Skeletal muscle satellite cell (primary cell): ENCODE measurements at regions not wholly inside any gene's neighbourhood (a gene's known extent, or its start where the extent isn't known, plus 50 kb on each side); places are given as distances from the start of the nearest gene placed in this dataset.

Experiments used
- H3K27me3 ChIP-seq: 2 replicates; pipeline ENCODE4 v1.7.0; 2013; ENCODE audit warnings: low read length; ENCODE audit not compliant: control insufficient read depth, insufficient read depth
- H3K36me3 ChIP-seq: 2 replicates; pipeline ENCODE4 v1.7.0; 2013; ENCODE audit warnings: mild to moderate bottlenecking, control low read depth, low read length; ENCODE audit not compliant: insufficient read depth
- H3K4me1 ChIP-seq: 2 replicates; pipeline ENCODE4 v1.7.0; 2013; ENCODE audit warnings: low read length; ENCODE audit not compliant: control insufficient read depth, insufficient read depth
- H3K4me2 ChIP-seq: 2 replicates; pipeline ENCODE4 v1.7.0; 2013; ENCODE audit warnings: mild to moderate bottlenecking, low read length
- H3K4me3 ChIP-seq: 2 replicates; pipeline ENCODE4 v1.7.0; 2013; ENCODE audit warnings: low read length
- H3K9ac ChIP-seq: 2 replicates; pipeline ENCODE4 v1.7.0; 2013; ENCODE audit warnings: mild to moderate bottlenecking, low read depth, low read length, moderate library complexity
- H3K9me3 ChIP-seq: replicated peaks from 2 replicates; pipeline ENCODE4 v1.7.0; 2013; ENCODE audit warnings: mild to moderate bottlenecking, control low read depth, low read length

- Histone ChIP-seq H3K4me1 (no peaks in the 10 kb centered on the region), H3K27me3 (peaks cover 4% of the 10 kb centered on the region), H3K4me2 (no peak overlapping the region), H3K9me3 (no peaks in the 10 kb centered on the region), H3K9ac (no peak overlapping the region), H3K4me3 (no peak overlapping the region), H3K36me3 (no peaks in the 10 kb centered on the region)
These were observed 294.4 kb upstream of the NPVF start for GRCh38 chr7:25522727-25523126.

GRCh38 chr7:25527665-25528170, 299.4 kb upstream of the NPVF start:
- no peak overlapping the region for H3K4me3 ChIP-seq
- H3K27me3 ChIP-seq, result peaks cover 4% of the 10 kb centered on the region
- H3K9ac ChIP-seq, result no peak overlapping the region
- no peaks in the 10 kb centered on the region for H3K9me3 ChIP-seq
- H3K36me3 ChIP-seq, result no peaks in the 10 kb centered on the region
- no peaks in the 10 kb centered on the region for H3K4me1 ChIP-seq
- no peak overlapping the region for H3K4me2 ChIP-seq

GRCh38 chr7:25529320-25529719, 301.0 kb upstream of the NPVF start:
- no peak overlapping the region for H3K4me3 ChIP-seq
- no peak overlapping the region for H3K4me2 ChIP-seq
- H3K36me3 ChIP-seq, result no peaks in the 10 kb centered on the region
- H3K9ac ChIP-seq, result no peak overlapping the region
- H3K27me3 ChIP-seq, result peaks cover 4% of the 10 kb centered on the region
- H3K9me3 ChIP-seq, result no peaks in the 10 kb centered on the region
- no peaks in the 10 kb centered on the region for H3K4me1 ChIP-seq

- Histone ChIP-seq H3K9ac (no peak overlapping the region), H3K4me1 (no peaks in the 10 kb centered on the region), H3K4me2 (no peak overlapping the region), H3K27me3 (no peaks in the 10 kb centered on the region), H3K9me3 (no peaks in the 10 kb centered on the region), H3K4me3 (no peak overlapping the region), H3K36me3 (no peaks in the 10 kb centered on the region)
These were observed 308.6 kb upstream of the NPVF start for GRCh38 chr7:25536851-25537250.

- H3K4me2 ChIP-seq, result no peak overlapping the region
- no peak overlapping the region for H3K4me3 ChIP-seq
- no peaks in the 10 kb centered on the region for H3K27me3 ChIP-seq
- H3K9ac ChIP-seq, result no peak overlapping the region
- no peaks in the 10 kb centered on the region for H3K9me3 ChIP-seq
- no peaks in the 10 kb centered on the region for H3K4me1 ChIP-seq
- no peaks in the 10 kb centered on the region for H3K36me3 ChIP-seq
These were observed 309.5 kb upstream of the NPVF start for GRCh38 chr7:25537662-25538375.

- H3K4me3 ChIP-seq, result no peak overlapping the region
- H3K9ac ChIP-seq, result no peak overlapping the region
- H3K4me1 ChIP-seq, result no peaks in the 10 kb centered on the region
- H3K4me2 ChIP-seq, result no peak overlapping the region
- no peaks in the 10 kb centered on the region for H3K27me3 ChIP-seq
- no peaks in the 10 kb centered on the region for H3K9me3 ChIP-seq
- H3K36me3 ChIP-seq, result no peaks in the 10 kb centered on the region
These were observed 313.0 kb upstream of the NPVF start for GRCh38 chr7:25541094-25541821.

GRCh38 chr7:25541877-25542276, 313.6 kb upstream of the NPVF start:
- H3K36me3 ChIP-seq, result no peaks in the 10 kb centered on the region
- H3K4me3 ChIP-seq, result no peak overlapping the region
- H3K9me3 ChIP-seq, result no peaks in the 10 kb centered on the region
- H3K27me3 ChIP-seq, result no peaks in the 10 kb centered on the region
- no peak overlapping the region for H3K9ac ChIP-seq
- H3K4me2 ChIP-seq, result no peak overlapping the region
- H3K4me1 ChIP-seq, result no peaks in the 10 kb centered on the region

- Histone ChIP-seq H3K27me3 (no peaks in the 10 kb centered on the region), H3K4me2 (no peak overlapping the region), H3K4me1 (no peaks in the 10 kb centered on the region), H3K9ac (no peak overlapping the region), H3K9me3 (no peaks in the 10 kb centered on the region), H3K4me3 (no peak overlapping the region), H3K36me3 (no peaks in the 10 kb centered on the region)
These were observed 314.9 kb upstream of the NPVF start for GRCh38 chr7:25543210-25543609.

- Histone ChIP-seq H3K36me3 (no peaks in the 10 kb centered on the region), H3K9me3 (no peaks in the 10 kb centered on the region), H3K4me3 (no peak overlapping the region), H3K4me2 (no peak overlapping the region), H3K27me3 (no peaks in the 10 kb centered on the region), H3K9ac (no peak overlapping the region), H3K4me1 (no peaks in the 10 kb centered on the region)
These were observed 315.5 kb upstream of the NPVF start for GRCh38 chr7:25543798-25544197.

- Histone ChIP-seq H3K36me3 (no peaks in the 10 kb centered on the region), H3K4me2 (no peak overlapping the region), H3K9ac (no peak overlapping the region), H3K27me3 (no peaks in the 10 kb centered on the region), H3K4me3 (no peak overlapping the region), H3K4me1 (no peaks in the 10 kb centered on the region), H3K9me3 (no peaks in the 10 kb centered on the region)
These were observed 316.0 kb upstream of the NPVF start for GRCh38 chr7:25544254-25544653.

GRCh38 chr7:25545124-25546008, 317.1 kb upstream of the NPVF start:
- Histone ChIP-seq H3K27me3 (no peaks in the 10 kb centered on the region), H3K4me1 (no peaks in the 10 kb centered on the region), H3K9me3 (no peaks in the 10 kb centered on the region), H3K9ac (no peak overlapping the region), H3K4me3 (no peak overlapping the region), H3K36me3 (no peaks in the 10 kb centered on the region), H3K4me2 (no peak overlapping the region)
